WERI-Rb-1 (cell line): ENCODE measurements at regions not wholly inside any gene's neighbourhood (a gene's known extent, or its start where the extent isn't known, plus 50 kb on each side); places are given as distances from the start of the nearest gene placed in this dataset.

Experiments used
- DNase-seq: peaks from one replicate; pipeline ENCODE4 v3.0.0-alpha.2; 2020
- H3K27ac ChIP-seq: fragments of 250-450 bp; sonication (Bioruptor Pico); 2 replicates; pipeline ENCODE4 v1.5.1; 2020; ENCODE audit warnings: mild to moderate bottlenecking, moderate library complexity
- H3K27me3 ChIP-seq: fragments of 250-450 bp; sonication (Bioruptor Pico); 2 replicates; pipeline ENCODE4 v1.5.1; 2021; ENCODE audit warnings: mild to moderate bottlenecking, low read depth, moderate library complexity; ENCODE audit not compliant: insufficient read depth, severe bottlenecking
- H3K36me3 ChIP-seq: fragments of 250-450 bp; sonication (Bioruptor Pico); 2 replicates; pipeline ENCODE4 v1.5.1; 2020; ENCODE audit warnings: mild to moderate bottlenecking, moderate library complexity
- H3K4me3 ChIP-seq: 2 replicates; pipeline ENCODE4 v1.5.1; 2011; ENCODE audit warnings: low read depth, mild to moderate bottlenecking, control low read depth, low read length
- H3K9me3 ChIP-seq: fragments of 250-450 bp; sonication (Bioruptor Pico); 2 replicates; pipeline ENCODE4 v1.5.1; 2021; ENCODE audit warnings: mild to moderate bottlenecking, moderate library complexity; ENCODE audit not compliant: severe bottlenecking
- CTCF ChIP-seq: IDR thresholded peaks from 2 replicates; pipeline ENCODE4 v1.5.1; 2011; ENCODE audit warnings: low read depth, mild to moderate bottlenecking, control low read depth, inconsistent platforms, low read length

- Histone ChIP-seq H3K36me3 (no peaks in the 10 kb centered on the region), H3K27ac (no peak overlapping the region), H3K4me3 (no peak overlapping the region), H3K9me3 (no peaks in the 10 kb centered on the region), H3K27me3 (no peaks in the 10 kb centered on the region)
- no peak for DNase-seq
- no peak for TF ChIP-seq CTCF
Observed at GRCh38 chr10:130472236-130472635, 336.0 kb downstream of the GLRX3 start.

- H3K27ac ChIP-seq, result no peak overlapping the region
- no peak overlapping the region for H3K4me3 ChIP-seq
- TF ChIP-seq CTCF, result no peak
- H3K36me3 ChIP-seq, result no peaks in the 10 kb centered on the region
- no peaks in the 10 kb centered on the region for H3K9me3 ChIP-seq
- no peak for DNase-seq
- H3K27me3 ChIP-seq, result no peaks in the 10 kb centered on the region
Observed at GRCh38 chr10:130474591-130474990, 338.4 kb downstream of the GLRX3 start.

GRCh38 chr10:130477360-130477759 lies 341.2 kb downstream of the GLRX3 start:
- Histone ChIP-seq H3K9me3 (no peaks in the 10 kb centered on the region), H3K27ac (no peak overlapping the region), H3K4me3 (no peak overlapping the region), H3K36me3 (no peaks in the 10 kb centered on the region), H3K27me3 (no peaks in the 10 kb centered on the region)
- TF ChIP-seq CTCF, result no peak
- no peak for DNase-seq

- Histone ChIP-seq H3K27me3 (no peaks in the 10 kb centered on the region), H3K9me3 (no peaks in the 10 kb centered on the region), H3K27ac (peak overlapping the region; percentile 66), H3K36me3 (no peaks in the 10 kb centered on the region), H3K4me3 (peak overlapping the region; percentile 5)
- DNase-seq, result peak; percentile 55
- no peak for TF ChIP-seq CTCF
Observed at GRCh38 chr10:130479146-130479545, 343.0 kb downstream of the GLRX3 start.

DNA sequence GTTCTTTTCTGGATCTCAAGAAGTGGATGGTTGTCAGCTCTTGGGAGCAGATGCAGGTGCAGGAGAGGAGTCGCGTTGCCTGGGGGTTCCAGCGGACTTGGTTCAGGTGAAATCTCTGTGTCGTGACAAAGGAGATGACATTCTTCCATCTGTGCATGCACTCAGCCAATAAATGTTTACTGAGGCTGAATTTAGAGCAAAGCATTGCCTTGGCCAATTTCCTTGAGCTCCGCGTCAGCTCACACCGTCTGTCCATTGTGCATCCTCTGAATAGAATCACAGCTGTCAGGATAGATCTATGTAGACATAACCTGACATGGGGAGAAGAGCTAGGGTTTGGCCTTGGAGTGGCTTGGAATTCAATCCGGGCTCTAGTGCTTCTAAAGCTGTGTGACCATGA lies 343.7 kb downstream of the GLRX3 start:
- H3K4me3 ChIP-seq, result no peak overlapping the region; the same call in 1 of the 2 replicates
- peak overlapping the region; percentile 66 for H3K27ac ChIP-seq
- no peak for TF ChIP-seq CTCF
- no peaks in the 10 kb centered on the region for H3K27me3 ChIP-seq
- DNase-seq, result peak; percentile 20
- H3K9me3 ChIP-seq, result no peaks in the 10 kb centered on the region
- H3K36me3 ChIP-seq, result no peaks in the 10 kb centered on the region

- no peaks in the 10 kb centered on the region for H3K27me3 ChIP-seq
- no peaks in the 10 kb centered on the region for H3K9me3 ChIP-seq
- peak overlapping the region; percentile 37; the same call in 1 of the 2 replicates for H3K27ac ChIP-seq
- no peak for TF ChIP-seq CTCF
- H3K4me3 ChIP-seq, result no peak overlapping the region
- no peaks in the 10 kb centered on the region for H3K36me3 ChIP-seq
- DNase-seq, result no peak
Observed at GRCh38 chr10:130480491-130480890, 344.3 kb downstream of the GLRX3 start.
